ENCODE measurements at regions not wholly inside any gene's neighbourhood (a gene's known extent, or its start where the extent isn't known, plus 50 kb on each side); places are given as distances from the start of the nearest gene placed in this dataset.

- TF ChIP-seq, protein P1, sequence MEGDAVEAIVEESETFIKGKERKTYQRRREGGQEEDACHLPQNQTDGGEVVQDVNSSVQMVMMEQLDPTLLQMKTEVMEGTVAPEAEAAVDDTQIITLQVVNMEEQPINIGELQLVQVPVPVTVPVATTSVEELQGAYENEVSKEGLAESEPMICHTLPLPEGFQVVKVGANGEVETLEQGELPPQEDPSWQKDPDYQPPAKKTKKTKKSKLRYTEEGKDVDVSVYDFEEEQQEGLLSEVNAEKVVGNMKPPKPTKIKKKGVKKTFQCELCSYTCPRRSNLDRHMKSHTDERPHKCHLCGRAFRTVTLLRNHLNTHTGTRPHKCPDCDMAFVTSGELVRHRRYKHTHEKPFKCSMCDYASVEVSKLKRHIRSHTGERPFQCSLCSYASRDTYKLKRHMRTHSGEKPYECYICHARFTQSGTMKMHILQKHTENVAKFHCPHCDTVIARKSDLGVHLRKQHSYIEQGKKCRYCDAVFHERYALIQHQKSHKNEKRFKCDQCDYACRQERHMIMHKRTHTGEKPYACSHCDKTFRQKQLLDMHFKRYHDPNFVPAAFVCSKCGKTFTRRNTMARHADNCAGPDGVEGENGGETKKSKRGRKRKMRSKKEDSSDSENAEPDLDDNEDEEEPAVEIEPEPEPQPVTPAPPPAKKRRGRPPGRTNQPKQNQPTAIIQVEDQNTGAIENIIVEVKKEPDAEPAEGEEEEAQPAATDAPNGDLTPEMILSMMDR (IDR thresholded peaks at IDR 0.05; ENCODE audit: unreplicated experiment) = no peak
- Mint-ChIP-seq H3K27me3 (ENCODE audit: insufficient read depth, unreplicated experiment) (peaks cover 27% of the 10 kb centered on the region), H3K9me3 (ENCODE audit: unreplicated experiment) (no peaks in the 10 kb centered on the region), H3K4me1 (ENCODE audit: insufficient read depth, unreplicated experiment) (no peaks in the 10 kb centered on the region), H3K36me3 (ENCODE audit: insufficient read depth, unreplicated experiment) (no peaks in the 10 kb centered on the region), H3K4me3 (ENCODE audit: unreplicated experiment) (no peak overlapping the region), H3K27ac (ENCODE audit: low read depth, unreplicated experiment) (no peak overlapping the region)
- intact Hi-C loops (cut with micrococcal nuclease) = loop anchor here (10.0 kb wide), 1 partner anchor 455 kb away; no protein-coding TSS in a partner anchor
- ChIA-PET POLR2A (no interaction called here), CTCF (no interaction called here)
- no TSS peak for BruUV-seq (replicated peaks)
- no peak for DNase-seq (ENCODE audit: unreplicated experiment)
Observed at GRCh38 chr1:213669512-213669911, 318.3 kb upstream of the PROX1 start.

- Mint-ChIP-seq H3K27ac (ENCODE audit: low read depth, unreplicated experiment) (no peak overlapping the region), H3K9me3 (ENCODE audit: unreplicated experiment) (no peaks in the 10 kb centered on the region), H3K36me3 (ENCODE audit: insufficient read depth, unreplicated experiment) (no peaks in the 10 kb centered on the region), H3K27me3 (ENCODE audit: insufficient read depth, unreplicated experiment) (peaks cover 27% of the 10 kb centered on the region), H3K4me1 (ENCODE audit: insufficient read depth, unreplicated experiment) (no peaks in the 10 kb centered on the region), H3K4me3 (ENCODE audit: unreplicated experiment) (no peak overlapping the region)
- DNase-seq (ENCODE audit: unreplicated experiment) = no peak
- CTCF ChIA-PET = interaction anchor here (0.6 kb wide), 1 partner anchor 9 kb away, joined by 3 read pairs; no protein-coding TSS in a partner anchor
- no TSS peak for BruUV-seq (replicated peaks)
- intact Hi-C loops (cut with micrococcal nuclease) = loop anchor here (10.0 kb wide), 1 partner anchor 455 kb away; no protein-coding TSS in a partner anchor
- POLR2A ChIA-PET = no interaction called here
- TF ChIP-seq, protein P1 (IDR thresholded peaks at IDR 0.05; ENCODE audit: unreplicated experiment) = no peak
Observed at GRCh38 chr1:213669964-213670691, 317.6 kb upstream of the PROX1 start.

GRCh38 chr1:213670692-213671023 lies 317.1 kb upstream of the PROX1 start:
- POLR2A ChIA-PET = no interaction called here
- no peak for DNase-seq (ENCODE audit: unreplicated experiment)
- intact Hi-C loops (cut with micrococcal nuclease) = no loop called here
- no peaks in the 10 kb centered on the region for H3K36me3 Mint-ChIP-seq (ENCODE audit: insufficient read depth, unreplicated experiment)
- H3K9me3 Mint-ChIP-seq (ENCODE audit: unreplicated experiment) = no peaks in the 10 kb centered on the region
- TF ChIP-seq, protein P1 (IDR thresholded peaks at IDR 0.05; ENCODE audit: unreplicated experiment) = no peak
- H3K27ac Mint-ChIP-seq (ENCODE audit: low read depth, unreplicated experiment) = no peak overlapping the region
- H3K4me1 Mint-ChIP-seq (ENCODE audit: insufficient read depth, unreplicated experiment) = no peaks in the 10 kb centered on the region
- H3K4me3 Mint-ChIP-seq (ENCODE audit: unreplicated experiment) = no peak overlapping the region
- peaks cover 27% of the 10 kb centered on the region for H3K27me3 Mint-ChIP-seq (ENCODE audit: insufficient read depth, unreplicated experiment)
- CTCF ChIA-PET = no interaction called here
- BruUV-seq (replicated peaks) = no TSS peak

DNA sequence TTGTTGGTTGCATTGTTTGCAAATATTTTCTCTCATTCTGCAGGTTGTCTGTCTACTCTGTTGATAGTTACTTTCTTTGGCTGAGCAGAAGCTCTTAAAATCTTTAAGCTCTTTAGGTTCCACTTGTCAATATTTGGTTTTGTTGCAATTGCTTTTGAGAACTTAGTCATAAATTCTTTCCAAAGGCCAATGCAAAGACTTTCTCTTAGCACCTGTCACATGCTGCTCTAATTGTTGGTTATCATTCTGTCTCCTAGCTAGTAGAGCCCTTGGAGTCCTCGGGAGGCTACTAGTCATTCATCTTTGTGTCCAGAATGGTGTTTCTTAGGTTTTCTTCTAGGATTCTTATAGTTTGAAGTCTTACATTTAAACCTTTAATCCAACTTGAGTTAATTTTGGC lies 312.7 kb upstream of the PROX1 start:
- intact Hi-C loops (cut with micrococcal nuclease) = no loop called here
- Mint-ChIP-seq H3K27ac (ENCODE audit: low read depth, unreplicated experiment) (no peak overlapping the region), H3K4me1 (ENCODE audit: insufficient read depth, unreplicated experiment) (no peaks in the 10 kb centered on the region), H3K9me3 (ENCODE audit: unreplicated experiment) (no peaks in the 10 kb centered on the region), H3K4me3 (ENCODE audit: unreplicated experiment) (no peak overlapping the region), H3K27me3 (ENCODE audit: insufficient read depth, unreplicated experiment) (peaks cover 27% of the 10 kb centered on the region), H3K36me3 (ENCODE audit: insufficient read depth, unreplicated experiment) (no peaks in the 10 kb centered on the region)
- TF ChIP-seq, protein P1 (IDR thresholded peaks at IDR 0.05; ENCODE audit: unreplicated experiment) = no peak
- ChIA-PET POLR2A (no interaction called here), CTCF (interaction anchor here (0.7 to 0.8 kb wide), 2 partner anchors 66 to 309 kb away, joined by 3 read pairs; no protein-coding TSS in a partner anchor)
- no TSS peak for BruUV-seq (replicated peaks)
- DNase-seq (ENCODE audit: unreplicated experiment) = no peak

All from MCF 10A (cell line).